ENCODE measurements at regions not wholly inside any gene's neighbourhood (a gene's known extent, or its start where the extent isn't known, plus 50 kb on each side); places are given as distances from the start of the nearest gene placed in this dataset.
A peak's percentile ranks its signal among the peaks of the same experiment; 100 is the strongest.

GRCh38 chr4:77367638-77368037 lies 210.6 kb downstream of the CCNG2 start:
- DNase-seq (ENCODE audit: low spot score): no peak

DNA sequence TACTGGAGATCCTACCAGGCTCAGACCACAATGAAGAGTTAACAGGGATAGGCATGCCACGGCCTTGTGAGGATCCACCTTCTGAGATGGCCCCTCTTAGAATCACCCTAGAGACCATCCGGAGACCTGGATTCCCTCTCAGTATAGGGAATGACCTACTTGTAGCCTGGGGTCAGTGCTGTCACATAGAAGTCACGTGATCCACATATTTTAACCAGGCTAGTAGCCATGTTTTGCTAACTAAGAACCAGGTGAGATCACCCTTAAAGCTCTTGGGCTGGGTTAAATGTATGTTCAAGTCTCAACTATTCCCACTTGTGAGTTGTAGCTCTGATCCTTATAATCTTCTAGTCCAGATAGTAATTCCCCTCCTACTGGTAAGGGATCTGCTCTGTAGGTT lies 215.4 kb downstream of the CCNG2 start:
- no peak for DNase-seq (ENCODE audit: low spot score)

- DNase-seq (ENCODE audit: low spot score): no peak
Measured at GRCh38 chr4:77375866-77376607, 219.0 kb downstream of the CCNG2 start.

- DNase-seq (ENCODE audit: low spot score): no peak
Measured at GRCh38 chr4:77376788-77377460, 219.9 kb downstream of the CCNG2 start.

DNA sequence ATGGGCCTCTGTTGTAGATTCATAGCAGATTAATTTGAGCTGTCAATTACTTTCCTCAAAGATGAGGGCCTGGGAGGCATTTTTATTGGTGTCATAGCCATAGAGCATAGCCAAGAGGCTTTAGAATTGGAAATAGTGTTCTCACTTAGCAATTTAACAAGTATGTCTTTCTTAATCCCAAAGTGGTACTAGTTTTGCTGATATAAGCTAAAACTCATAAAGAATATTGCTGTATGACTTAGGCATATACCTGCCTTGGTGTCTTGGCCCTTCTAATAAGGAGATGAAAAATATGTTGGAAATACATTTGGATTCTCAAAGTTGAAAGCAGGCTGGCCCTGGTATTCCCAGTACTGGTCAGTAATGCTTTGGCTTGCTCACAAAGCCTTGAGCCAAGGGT lies 221.5 kb upstream of the CXCL13 start:
- no peak for DNase-seq (ENCODE audit: low spot score)

GRCh38 chr4:77385124-77385969 lies 220.3 kb upstream of the CXCL13 start:
- peak; percentile 77 for DNase-seq (ENCODE audit: low spot score)

DNA sequence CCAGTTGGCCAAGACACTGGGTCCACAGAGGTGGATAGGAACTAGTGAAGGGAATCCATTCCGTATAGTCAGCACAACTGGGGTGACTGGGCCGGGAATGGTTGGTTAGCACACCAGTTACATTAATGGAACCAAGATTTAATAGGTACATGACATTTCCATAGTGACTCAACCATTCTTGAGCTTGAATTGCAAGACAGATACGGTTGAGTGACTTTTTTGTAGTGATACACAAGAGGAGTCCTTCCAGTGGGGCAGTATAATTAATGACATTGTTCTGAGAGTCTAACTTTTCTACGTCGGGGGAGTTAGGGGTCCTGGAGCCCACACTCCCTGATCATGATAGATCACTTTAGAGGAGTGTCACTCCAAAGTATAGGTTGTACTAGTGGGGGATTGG lies 211.6 kb upstream of the CXCL13 start:
- DNase-seq (ENCODE audit: low spot score): no peak

DNA sequence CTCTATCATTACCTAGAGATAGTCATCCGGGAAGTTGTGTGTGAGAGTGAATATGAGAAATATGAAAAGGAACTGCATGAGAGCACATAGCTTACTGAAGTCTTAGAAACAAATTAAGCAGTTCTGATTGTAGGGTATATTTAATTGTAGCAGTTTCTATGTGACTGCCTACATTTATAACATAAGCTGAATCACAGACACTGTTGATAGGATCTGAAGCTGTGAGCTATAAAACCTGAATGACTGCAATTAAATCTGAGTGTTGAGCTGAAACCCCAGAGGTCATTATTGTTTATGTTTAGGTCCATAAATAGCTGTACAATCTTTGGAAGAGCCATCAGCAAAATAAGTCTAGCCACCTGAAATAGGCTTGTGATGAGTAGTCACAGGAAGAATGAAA lies 210.1 kb upstream of the CXCL13 start:
- no peak for DNase-seq (ENCODE audit: low spot score)

- no peak for DNase-seq (ENCODE audit: low spot score)
Measured at GRCh38 chr4:77398256-77398655, 207.4 kb upstream of the CXCL13 start.

- no peak for DNase-seq (ENCODE audit: low spot score)
Measured at GRCh38 chr4:77399831-77400230, 205.8 kb upstream of the CXCL13 start.

DNA sequence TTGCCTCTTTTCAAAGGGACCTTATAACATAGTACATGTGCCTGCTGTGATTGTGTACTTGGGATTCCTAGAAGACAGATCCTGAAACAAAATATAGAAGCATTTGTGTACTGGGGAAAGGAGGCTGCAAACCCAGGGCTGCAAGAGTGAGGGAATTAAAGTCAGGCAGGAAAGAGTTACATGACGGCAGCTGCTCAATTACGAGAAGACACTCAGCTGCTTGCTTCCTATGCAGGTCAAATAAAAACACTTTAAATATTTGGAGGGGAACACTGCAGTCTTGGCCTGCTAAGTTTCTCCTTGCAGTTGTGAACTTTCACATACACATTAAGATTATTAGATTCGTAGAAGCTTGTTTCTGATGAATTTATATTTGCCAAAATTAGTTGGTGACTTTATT lies 191.9 kb upstream of the CXCL13 start:
- no peak for DNase-seq (ENCODE audit: low spot score)

DNA sequence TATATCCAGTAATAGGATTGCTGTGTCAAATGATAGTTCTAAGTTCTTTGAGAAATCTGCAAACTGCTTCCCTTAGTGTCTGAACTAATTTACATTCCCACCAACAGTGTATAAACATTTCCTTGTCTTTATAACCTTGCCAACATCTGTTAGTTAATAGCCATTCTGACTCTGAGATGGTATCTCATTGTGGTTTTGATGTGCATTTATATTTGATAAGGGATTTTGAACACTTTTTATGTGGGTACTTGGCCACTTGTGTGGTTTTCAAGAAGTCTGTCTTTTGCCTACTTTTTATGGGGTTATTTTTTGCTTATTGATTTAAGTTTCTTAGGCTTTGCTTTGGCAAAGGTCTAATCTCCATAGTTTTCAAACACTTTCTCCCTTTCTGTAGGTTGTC lies 189.9 kb upstream of the CXCL13 start:
- no peak for DNase-seq (ENCODE audit: low spot score)

DNA sequence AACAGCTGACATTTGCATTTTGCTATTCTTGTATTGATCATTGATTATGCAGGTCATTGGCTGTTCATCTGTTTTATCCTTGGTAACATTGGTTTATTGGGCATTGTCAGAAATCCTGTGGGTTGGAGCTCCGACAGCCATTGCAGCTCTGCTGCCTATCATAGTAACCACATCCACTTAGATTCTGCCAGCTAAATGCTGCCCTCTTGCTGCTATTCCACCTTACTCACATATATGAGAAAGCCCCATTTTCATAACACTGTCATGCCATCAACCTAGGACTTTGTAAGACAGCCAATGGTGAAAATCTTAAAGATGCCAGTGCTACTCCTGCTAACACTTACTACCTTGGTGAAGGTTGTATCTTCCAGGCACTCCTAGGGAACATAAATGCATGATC lies 187.3 kb upstream of the CXCL13 start:
- no peak for DNase-seq (ENCODE audit: low spot score)

- DNase-seq (ENCODE audit: low spot score): no peak
Measured at GRCh38 chr4:77430847-77431246, 174.8 kb upstream of the CXCL13 start.

- DNase-seq (ENCODE audit: low spot score): no peak
Measured at GRCh38 chr4:77431546-77431945, 174.1 kb upstream of the CXCL13 start.

- no peak for DNase-seq (ENCODE audit: low spot score)
Measured at GRCh38 chr4:77432717-77433417, 172.8 kb upstream of the CXCL13 start.

DNA sequence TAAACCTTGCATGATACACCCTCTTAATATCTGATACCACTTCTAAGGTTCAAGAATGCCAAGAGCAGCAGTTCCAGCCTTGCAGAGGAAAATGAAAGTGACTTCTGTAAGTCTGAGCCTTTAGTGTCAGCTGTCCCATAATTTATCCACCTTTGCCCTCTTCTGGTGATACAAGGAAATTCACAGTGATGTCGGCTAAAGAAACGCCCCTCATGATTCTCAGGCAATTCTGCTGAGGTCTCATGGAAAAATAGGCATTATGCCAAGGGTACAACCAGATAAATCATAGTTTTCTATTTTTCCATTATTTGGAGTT lies 172.2 kb upstream of the CXCL13 start:
- DNase-seq (ENCODE audit: low spot score): peak; percentile 29

- no peak for DNase-seq (ENCODE audit: low spot score)
Measured at GRCh38 chr4:77434299-77435092, 171.1 kb upstream of the CXCL13 start.

DNA sequence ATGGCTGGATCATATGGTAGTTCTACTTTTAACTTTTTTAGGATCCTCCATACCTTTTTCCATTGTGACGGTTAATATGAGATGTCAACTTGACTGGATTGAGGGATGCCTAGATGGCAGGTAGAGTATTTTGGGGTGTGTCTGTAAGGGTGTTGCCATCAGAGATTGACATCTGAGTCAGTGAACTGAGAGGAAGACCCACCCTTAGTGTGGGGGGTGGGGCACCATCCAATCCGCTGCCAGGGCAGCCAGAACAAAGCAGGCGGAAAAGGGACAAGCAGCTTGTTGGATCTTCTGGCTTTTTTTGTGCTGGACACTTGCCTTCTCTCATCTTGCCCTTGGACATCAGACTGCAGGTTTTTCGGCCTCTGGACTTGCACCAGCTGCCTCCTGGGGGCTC lies 168.5 kb upstream of the CXCL13 start:
- no peak for DNase-seq (ENCODE audit: low spot score)

DNA sequence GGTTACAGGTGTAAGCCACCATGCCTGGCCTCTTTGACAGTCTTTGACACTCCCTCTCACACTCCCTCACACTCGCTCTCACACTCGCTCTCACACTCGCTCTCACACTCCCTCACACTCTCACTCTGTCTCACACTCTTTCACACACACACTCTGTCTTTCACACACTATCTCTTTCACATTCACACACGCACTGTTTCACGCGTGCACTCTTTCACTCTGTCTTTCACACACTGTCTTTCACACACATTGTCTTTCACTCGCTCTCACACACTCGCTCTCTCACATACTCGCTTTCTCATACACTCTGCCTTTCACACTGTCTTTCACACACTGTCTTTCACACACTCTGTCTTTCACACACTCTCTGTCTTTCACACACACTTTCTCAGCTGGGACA lies 167.1 kb upstream of the CXCL13 start:
- DNase-seq (ENCODE audit: low spot score): no peak

GRCh38 chr4:77443941-77444340 lies 161.7 kb upstream of the CXCL13 start:
- DNase-seq (ENCODE audit: low spot score): peak; percentile 74

GRCh38 chr4:77445823-77446222 lies 159.8 kb upstream of the CXCL13 start:
- no peak for DNase-seq (ENCODE audit: low spot score)
